ENCODE measurements at regions not wholly inside any gene's neighbourhood (a gene's known extent, or its start where the extent isn't known, plus 50 kb on each side); places are given as distances from the start of the nearest gene placed in this dataset.

DNA sequence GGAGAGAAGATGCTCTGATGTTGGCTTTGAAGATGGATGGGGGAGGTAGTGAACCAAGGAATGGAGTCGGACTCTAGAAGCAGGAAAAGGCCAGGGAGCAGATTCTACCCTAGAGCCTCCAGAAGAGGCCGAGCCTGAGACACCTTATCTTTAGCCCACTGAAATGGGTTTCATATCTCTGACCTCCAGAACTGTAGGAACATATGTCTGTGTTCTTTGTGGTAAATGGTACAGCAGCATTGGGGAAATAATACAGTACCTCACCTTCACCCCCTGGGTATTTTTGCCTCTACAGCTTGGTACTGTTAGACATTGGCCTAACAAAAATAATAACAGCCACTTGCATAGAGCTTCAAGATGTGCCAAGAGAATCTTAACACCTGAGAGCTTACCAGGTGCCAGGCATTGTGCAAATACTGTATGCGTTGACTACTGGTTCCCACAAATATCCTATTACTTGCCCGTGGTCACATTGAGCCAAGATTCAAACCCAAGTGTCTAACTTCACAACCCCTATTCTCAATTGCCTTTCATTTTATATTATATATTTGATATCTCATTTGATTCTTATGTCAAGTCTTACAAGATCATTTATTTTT lies 57.0 kb upstream of the PGM2 start:
- TF ChIP-seq, protein P1, sequence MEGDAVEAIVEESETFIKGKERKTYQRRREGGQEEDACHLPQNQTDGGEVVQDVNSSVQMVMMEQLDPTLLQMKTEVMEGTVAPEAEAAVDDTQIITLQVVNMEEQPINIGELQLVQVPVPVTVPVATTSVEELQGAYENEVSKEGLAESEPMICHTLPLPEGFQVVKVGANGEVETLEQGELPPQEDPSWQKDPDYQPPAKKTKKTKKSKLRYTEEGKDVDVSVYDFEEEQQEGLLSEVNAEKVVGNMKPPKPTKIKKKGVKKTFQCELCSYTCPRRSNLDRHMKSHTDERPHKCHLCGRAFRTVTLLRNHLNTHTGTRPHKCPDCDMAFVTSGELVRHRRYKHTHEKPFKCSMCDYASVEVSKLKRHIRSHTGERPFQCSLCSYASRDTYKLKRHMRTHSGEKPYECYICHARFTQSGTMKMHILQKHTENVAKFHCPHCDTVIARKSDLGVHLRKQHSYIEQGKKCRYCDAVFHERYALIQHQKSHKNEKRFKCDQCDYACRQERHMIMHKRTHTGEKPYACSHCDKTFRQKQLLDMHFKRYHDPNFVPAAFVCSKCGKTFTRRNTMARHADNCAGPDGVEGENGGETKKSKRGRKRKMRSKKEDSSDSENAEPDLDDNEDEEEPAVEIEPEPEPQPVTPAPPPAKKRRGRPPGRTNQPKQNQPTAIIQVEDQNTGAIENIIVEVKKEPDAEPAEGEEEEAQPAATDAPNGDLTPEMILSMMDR (IDR thresholded peaks at IDR 0.05; ENCODE audit: extremely low read depth in 1 of 2, insufficient read depth in 1 of 2, low read depth in 1 of 2, low read length in 2 of 2) = no peak
- TF ChIP-seq POLR2A (IDR thresholded peaks at IDR 0.05; ENCODE audit: low read depth, low read length) (no peak), MYC (IDR thresholded peaks at IDR 0.05; ENCODE audit: low read depth, low read length) (no peak), EZH2 (IDR thresholded peaks at IDR 0.05; ENCODE audit: borderline replicate concordance, low read depth, low read length, severe bottlenecking) (no peak), POLR2AphosphoS5 (IDR thresholded peaks at IDR 0.05; ENCODE audit: insufficient read depth, low read depth, low read length) (no peak), JUN (IDR thresholded peaks at IDR 0.05; ENCODE audit: borderline replicate concordance, insufficient read depth, insufficient read length, low read depth) (no peak), FOS (IDR thresholded peaks at IDR 0.05; ENCODE audit: borderline replicate concordance, insufficient read depth, low read length) (no peak), GATA2 (IDR thresholded peaks at IDR 0.05; ENCODE audit: insufficient read depth, insufficient read length, low read depth, low read length) (no peak)
- TF ChIP-seq, protein P2, sequence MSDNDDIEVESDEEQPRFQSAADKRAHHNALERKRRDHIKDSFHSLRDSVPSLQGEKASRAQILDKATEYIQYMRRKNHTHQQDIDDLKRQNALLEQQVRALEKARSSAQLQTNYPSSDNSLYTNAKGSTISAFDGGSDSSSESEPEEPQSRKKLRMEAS (IDR thresholded peaks at IDR 0.05; ENCODE audit: insufficient read depth, insufficient read length) = no peak

Data from endothelial cell of umbilical vein (primary cell).